Transverse colon (tissue), 4 donors: ENCODE measurements at regions not wholly inside any gene's neighbourhood (a gene's known extent, or its start where the extent isn't known, plus 50 kb on each side); places are given as distances from the start of the nearest gene placed in this dataset.

Source experiments
- DNase-seq: peaks from one replicate; pipeline ENCODE4 v3.0.0-alpha.2; 2019
- H3K27ac ChIP-seq, 4 donors: fragments of 200-600 bp; sonication (generic); 2 replicates each; pipeline ENCODE4 v1.5.1; 2016 to 2018; ENCODE audit warnings: inconsistent platforms in 4 of 4
- H3K27me3 ChIP-seq: fragments of 200-600 bp; sonication (generic); 2 replicates; pipeline ENCODE4 v1.5.1; 2017; ENCODE audit warnings: inconsistent platforms
- H3K36me3 ChIP-seq, 4 donors: fragments of 200-600 bp; sonication (generic); 2 replicates each; pipeline ENCODE4 v1.5.1; 2017 to 2019; ENCODE audit warnings: inconsistent platforms in 4 of 4
- H3K4me1 ChIP-seq, 4 donors: fragments of 200-600 bp; sonication (generic); 2 replicates each; pipeline ENCODE4 v1.5.1; 2017 to 2020; ENCODE audit warnings: inconsistent platforms in 4 of 4
- H3K4me3 ChIP-seq, 4 donors: fragments of 200-600 bp; sonication (generic); 1 replicate in 1 of 4; 2 replicates in 3 of 4; pipeline versions ENCODE4 v1.5.1 to v1.6.1; 2017 to 2019; ENCODE audit warnings: inconsistent platforms in 4 of 4
- H3K9me3 ChIP-seq, 2 donors: fragments of 200-600 bp; sonication (generic); 2 replicates each; pipeline ENCODE4 v1.5.1; 2017 to 2019; ENCODE audit warnings: inconsistent platforms in 2 of 2
- CTCF ChIP-seq, 5 experiments: fragments of 200-600 bp in 3 of 5; fragments of 450-650 bp in 2 of 5; sonication (generic) in 3 of 5; IDR thresholded peaks; 1 replicate in 2 of 5; 2 replicates in 3 of 5; pipeline ENCODE4 v1.5.1; 2016 to 2017; ENCODE audit warnings: antibody characterized with exemption in 5 of 5, inconsistent platforms in 3 of 5, mild to moderate bottlenecking in 2 of 5, moderate library complexity in 1 of 5
- EP300 ChIP-seq: sonication (generic); formaldehyde crosslinking; IDR thresholded peaks from one replicate; pipeline ENCODE4 v1.6.1; 2017; ENCODE audit warnings: antibody characterized with exemption, low read depth
- POLR2A ChIP-seq: fragments of 450-650 bp; IDR thresholded peaks from one replicate; pipeline ENCODE4 v1.6.1; 2016; ENCODE audit warnings: antibody characterized with exemption, mild to moderate bottlenecking, moderate library complexity
- POLR2AphosphoS5 ChIP-seq, 3 donors: sonication (generic); formaldehyde crosslinking; IDR thresholded peaks; one replicate each; pipeline ENCODE4 v1.6.1; 2016; ENCODE audit warnings: antibody characterized with exemption in 3 of 3
- WGBS, 2 donors: methylation state at CpG; one replicate each; pipeline ENCODE4 v1.1.5; 2018; ENCODE audit warnings: low coverage in 1 of 2; 5-methylcytosine and 5-hydroxymethylcytosine counted together
- in situ Hi-C, 4 donors: fragments of 200-750 bp; cut with MboI; loops; one replicate each; pipeline versions ENCODE4 v1.15.0 to v1.15.1; 2017; ENCODE audit warnings: low sequenced_read_pairs in 3 of 4, low pct_ligation_motif_present in 1 of 4, low pct_unique_long_range_greater_than_20kb in 1 of 4
- intact Hi-C: fragments of 100-400 bp; cut with DNase I; formaldehyde crosslinking; loops from one replicate; pipeline ENCODE4 v1.15.1; 2023; ENCODE audit warnings: low total_unique reads

DNA sequence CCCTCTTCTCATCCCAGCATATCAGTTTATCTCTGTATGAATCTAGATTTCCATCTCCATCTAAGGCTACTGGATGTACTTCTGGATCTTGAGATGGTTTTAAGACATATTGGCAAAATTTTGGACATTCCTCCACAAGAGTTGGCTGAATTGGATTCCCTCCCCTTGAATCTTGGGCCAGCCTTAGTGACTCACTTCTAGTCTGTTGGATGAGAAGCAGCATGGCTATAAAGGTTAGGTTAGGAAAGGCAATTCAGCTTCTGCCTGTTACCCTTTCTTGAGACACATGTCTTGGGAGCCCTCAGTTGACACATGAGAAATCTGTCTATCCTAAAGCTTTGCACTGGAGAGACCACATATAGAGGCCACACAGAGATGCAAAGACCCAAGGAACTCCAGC is 73.0 kb upstream of the PGR start:
- H3K27me3 ChIP-seq = no peaks in the 10 kb centered on the region
- TF ChIP-seq POLR2A (no peak), EP300 (no peak), POLR2AphosphoS5 (IDR thresholded peaks at IDR 0.05) (no peak), CTCF (IDR thresholded peaks at IDR 0.05) (no peak)
- H3K27ac ChIP-seq = no peak overlapping the region
- no peaks in the 10 kb centered on the region for H3K36me3 ChIP-seq
- intact Hi-C loops = no loop called here
- no peaks in the 10 kb centered on the region for H3K4me1 ChIP-seq
- no peak overlapping the region for H3K4me3 ChIP-seq
- in situ Hi-C loops = no loop called here
- H3K9me3 ChIP-seq = peaks cover 0 to 12% of the 10 kb centered on the region in 2 donors
- DNase-seq = no peak

- Histone ChIP-seq H3K27ac (no peak overlapping the region), H3K27me3 (no peaks in the 10 kb centered on the region), H3K4me3 (no peak overlapping the region), H3K4me1 (peaks cover 0 to 11% (median 5%) of the 10 kb centered on the region in 4 donors), H3K36me3 (no peaks in the 10 kb centered on the region), H3K9me3 (no peaks in the 10 kb centered on the region)
- TF ChIP-seq POLR2AphosphoS5 (IDR thresholded peaks at IDR 0.05) (no peak), CTCF (IDR thresholded peaks at IDR 0.05) (no peak), POLR2A (no peak), EP300 (no peak)
- no peak for DNase-seq
- intact Hi-C loops = no loop called here
- 59 to 72% methylated on average over 2 of the region's 2 CpGs for WGBS, 2 donors
- in situ Hi-C loops = no loop called here
These were observed 69.8 kb upstream of the PGR start for GRCh38 chr11:101199416-101199815.

GRCh38 chr11:101195294-101195693 is 65.7 kb upstream of the PGR start:
- Histone ChIP-seq H3K4me3 (no peak overlapping the region), H3K36me3 (no peaks in the 10 kb centered on the region), H3K4me1 (peaks cover 0 to 11% (median 5%) of the 10 kb centered on the region in 4 donors), H3K27me3 (no peaks in the 10 kb centered on the region), H3K27ac (peak overlapping the region in 2 of 4 donors; percentile 14 to 19), H3K9me3 (no peaks in the 10 kb centered on the region)
- in situ Hi-C loops = no loop called here
- no peak for DNase-seq
- WGBS, 2 donors = 21 to 43% methylated on average over 2 of the region's 2 CpGs
- no peak for TF ChIP-seq CTCF (IDR thresholded peaks at IDR 0.05)
- peak in 1 of 3 donors; percentile 8 for TF ChIP-seq POLR2AphosphoS5 (IDR thresholded peaks at IDR 0.05)
- intact Hi-C loops = no loop called here

DNA sequence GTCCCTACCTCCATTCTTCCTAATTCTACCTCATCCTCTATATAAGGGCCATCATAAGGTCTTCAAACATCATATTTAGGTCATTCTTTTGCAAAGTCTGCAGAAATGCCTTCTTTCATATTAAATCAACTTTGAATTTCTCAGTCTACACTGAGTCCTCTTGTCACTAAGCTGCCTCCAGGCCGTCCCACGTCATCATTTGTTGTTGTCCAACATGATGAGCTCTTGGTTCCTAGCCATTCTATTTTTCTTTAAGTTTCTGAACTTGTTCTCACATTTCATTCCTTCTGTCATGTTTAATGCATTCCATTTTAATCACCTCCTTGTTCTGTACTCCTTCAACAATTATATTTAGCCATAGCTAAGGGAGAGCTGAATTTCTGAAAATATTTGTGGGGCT is 59.2 kb upstream of the PGR start:
- no peak overlapping the region for H3K27ac ChIP-seq
- DNase-seq = no peak
- no peaks in the 10 kb centered on the region for H3K9me3 ChIP-seq
- no peak overlapping the region for H3K4me3 ChIP-seq
- 52% methylated on average over 2 of the region's 2 CpGs; no CpG with 5 or more reads in 1 of the 2 donors for whole genome bisulfite sequencing, 2 donors
- H3K4me1 ChIP-seq = peaks cover 0 to 4% (median 0%) of the 10 kb centered on the region in 4 donors
- in situ Hi-C loops (no loop called here), intact Hi-C loops (loop anchor here (5.0 kb wide), 1 partner anchor 62 kb away; the partner anchor contains the start of gene PGR)
- no peaks in the 10 kb centered on the region for H3K36me3 ChIP-seq
- H3K27me3 ChIP-seq = no peaks in the 10 kb centered on the region
- TF ChIP-seq POLR2A (no peak), EP300 (no peak), CTCF (IDR thresholded peaks at IDR 0.05) (no peak), POLR2AphosphoS5 (IDR thresholded peaks at IDR 0.05) (no peak)
